ENCODE measurements at regions not wholly inside any gene's neighbourhood (a gene's known extent, or its start where the extent isn't known, plus 50 kb on each side); places are given as distances from the start of the nearest gene placed in this dataset.

DNA sequence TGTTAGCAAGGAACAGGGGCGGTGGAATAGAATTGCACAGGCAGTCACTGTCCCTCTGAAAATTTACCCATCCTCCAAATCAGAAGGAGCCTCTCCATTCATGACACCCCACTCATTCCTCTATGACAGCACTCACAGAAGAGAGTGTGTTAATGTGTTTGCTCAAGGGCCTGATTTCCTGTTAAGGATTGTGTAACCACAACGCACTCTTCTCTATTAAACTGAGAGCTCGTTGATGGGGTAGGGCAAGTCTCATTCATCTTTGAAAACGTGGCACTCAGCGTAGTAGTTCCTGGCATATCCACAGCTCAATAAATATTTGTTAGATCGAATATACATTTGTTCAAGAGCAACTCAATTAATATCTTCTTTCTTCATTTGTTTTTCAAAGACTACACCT, 106.4 kb downstream of the VAPA start:
- no peak overlapping the region for H3K4me3 Mint-ChIP-seq
- H3K4me1 Mint-ChIP-seq = peaks cover 47% of the 10 kb centered on the region
- peaks cover 4% of the 10 kb centered on the region for H3K9me3 Mint-ChIP-seq
- H3K27ac Mint-ChIP-seq = peak overlapping the region; percentile 1
- no peaks in the 10 kb centered on the region for H3K27me3 Mint-ChIP-seq (ENCODE audit: low read depth)
- TF ChIP-seq, protein P1, sequence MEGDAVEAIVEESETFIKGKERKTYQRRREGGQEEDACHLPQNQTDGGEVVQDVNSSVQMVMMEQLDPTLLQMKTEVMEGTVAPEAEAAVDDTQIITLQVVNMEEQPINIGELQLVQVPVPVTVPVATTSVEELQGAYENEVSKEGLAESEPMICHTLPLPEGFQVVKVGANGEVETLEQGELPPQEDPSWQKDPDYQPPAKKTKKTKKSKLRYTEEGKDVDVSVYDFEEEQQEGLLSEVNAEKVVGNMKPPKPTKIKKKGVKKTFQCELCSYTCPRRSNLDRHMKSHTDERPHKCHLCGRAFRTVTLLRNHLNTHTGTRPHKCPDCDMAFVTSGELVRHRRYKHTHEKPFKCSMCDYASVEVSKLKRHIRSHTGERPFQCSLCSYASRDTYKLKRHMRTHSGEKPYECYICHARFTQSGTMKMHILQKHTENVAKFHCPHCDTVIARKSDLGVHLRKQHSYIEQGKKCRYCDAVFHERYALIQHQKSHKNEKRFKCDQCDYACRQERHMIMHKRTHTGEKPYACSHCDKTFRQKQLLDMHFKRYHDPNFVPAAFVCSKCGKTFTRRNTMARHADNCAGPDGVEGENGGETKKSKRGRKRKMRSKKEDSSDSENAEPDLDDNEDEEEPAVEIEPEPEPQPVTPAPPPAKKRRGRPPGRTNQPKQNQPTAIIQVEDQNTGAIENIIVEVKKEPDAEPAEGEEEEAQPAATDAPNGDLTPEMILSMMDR (IDR thresholded peaks at IDR 0.05; ENCODE audit: unreplicated experiment) = no peak
- no peak for DNase-seq (ENCODE audit: low spot score in 2 of 2, unreplicated experiment in 2 of 2)
- peaks cover 2% of the 10 kb centered on the region for H3K36me3 Mint-ChIP-seq

DNA sequence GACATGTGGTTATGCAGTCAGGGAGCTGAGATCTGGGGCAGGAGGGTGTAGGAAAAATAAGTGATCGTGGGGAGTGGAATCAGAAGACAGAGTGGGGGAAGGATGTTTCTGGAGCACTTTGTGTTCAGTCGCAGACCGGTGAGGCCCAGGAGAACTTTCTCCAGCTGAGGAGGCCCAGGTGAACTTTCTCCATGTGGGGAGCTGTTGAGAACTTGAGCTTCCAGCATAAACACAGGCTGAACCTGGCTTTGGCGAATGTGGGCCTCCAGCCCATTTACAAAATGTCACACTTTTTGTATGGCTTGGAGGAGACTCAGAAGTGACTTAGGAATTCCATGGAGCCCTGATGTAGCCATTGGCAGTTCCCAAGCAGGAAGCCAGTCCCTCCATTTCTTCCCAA, 108.5 kb downstream of the VAPA start:
- peaks cover 2% of the 10 kb centered on the region for H3K36me3 Mint-ChIP-seq
- peaks cover 4% of the 10 kb centered on the region for H3K9me3 Mint-ChIP-seq
- no peak overlapping the region for H3K27ac Mint-ChIP-seq
- no peaks in the 10 kb centered on the region for H3K27me3 Mint-ChIP-seq (ENCODE audit: low read depth)
- DNase-seq (ENCODE audit: low spot score in 2 of 2, unreplicated experiment in 2 of 2) = no peak
- TF ChIP-seq, protein P1 (IDR thresholded peaks at IDR 0.05; ENCODE audit: unreplicated experiment) = no peak
- peaks cover 35% of the 10 kb centered on the region for H3K4me1 Mint-ChIP-seq
- H3K4me3 Mint-ChIP-seq = no peak overlapping the region

DNA sequence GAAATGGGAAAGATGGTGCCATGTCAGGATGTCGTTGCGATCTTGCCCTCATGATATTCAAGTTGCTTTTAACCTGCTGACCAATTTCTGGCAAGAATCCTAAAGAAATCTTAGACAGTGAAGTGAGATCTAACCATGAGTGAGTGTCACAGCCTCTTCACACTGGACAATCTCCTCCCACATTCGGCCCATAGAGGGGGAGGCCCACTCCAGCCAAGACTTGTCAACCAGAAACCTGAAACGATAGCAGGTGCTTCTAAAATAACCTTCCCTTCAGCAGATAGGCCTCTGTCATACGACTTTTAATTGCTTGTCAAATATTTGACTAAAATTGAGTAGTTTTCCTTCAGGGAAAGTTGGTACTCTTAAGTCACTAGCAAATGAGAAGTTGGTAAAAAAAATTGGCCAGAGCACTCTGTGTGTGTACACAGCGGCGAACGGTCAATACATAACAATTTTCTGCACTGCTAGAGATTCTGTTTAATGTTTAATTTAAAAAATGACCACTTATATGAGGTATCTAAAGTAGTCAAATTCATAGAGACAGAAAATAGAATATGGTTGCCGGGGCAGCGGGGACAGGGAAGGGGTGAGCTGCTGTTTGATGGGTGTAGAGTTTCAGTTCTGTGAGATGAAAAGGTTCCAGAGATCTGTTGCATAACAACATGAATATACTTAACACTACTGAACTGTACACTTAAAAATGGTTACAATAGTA, 110.2 kb downstream of the VAPA start:
- H3K9me3 Mint-ChIP-seq = peaks cover 4% of the 10 kb centered on the region
- TF ChIP-seq, protein P1 (IDR thresholded peaks at IDR 0.05; ENCODE audit: unreplicated experiment) = no peak
- H3K4me3 Mint-ChIP-seq = no peak overlapping the region
- no peak for DNase-seq (ENCODE audit: low spot score in 2 of 2, unreplicated experiment in 2 of 2)
- peaks cover 30% of the 10 kb centered on the region for H3K4me1 Mint-ChIP-seq
- peak overlapping the region; percentile 57 for H3K27ac Mint-ChIP-seq
- H3K36me3 Mint-ChIP-seq = peaks cover 2% of the 10 kb centered on the region
- H3K27me3 Mint-ChIP-seq (ENCODE audit: low read depth) = no peaks in the 10 kb centered on the region

DNA sequence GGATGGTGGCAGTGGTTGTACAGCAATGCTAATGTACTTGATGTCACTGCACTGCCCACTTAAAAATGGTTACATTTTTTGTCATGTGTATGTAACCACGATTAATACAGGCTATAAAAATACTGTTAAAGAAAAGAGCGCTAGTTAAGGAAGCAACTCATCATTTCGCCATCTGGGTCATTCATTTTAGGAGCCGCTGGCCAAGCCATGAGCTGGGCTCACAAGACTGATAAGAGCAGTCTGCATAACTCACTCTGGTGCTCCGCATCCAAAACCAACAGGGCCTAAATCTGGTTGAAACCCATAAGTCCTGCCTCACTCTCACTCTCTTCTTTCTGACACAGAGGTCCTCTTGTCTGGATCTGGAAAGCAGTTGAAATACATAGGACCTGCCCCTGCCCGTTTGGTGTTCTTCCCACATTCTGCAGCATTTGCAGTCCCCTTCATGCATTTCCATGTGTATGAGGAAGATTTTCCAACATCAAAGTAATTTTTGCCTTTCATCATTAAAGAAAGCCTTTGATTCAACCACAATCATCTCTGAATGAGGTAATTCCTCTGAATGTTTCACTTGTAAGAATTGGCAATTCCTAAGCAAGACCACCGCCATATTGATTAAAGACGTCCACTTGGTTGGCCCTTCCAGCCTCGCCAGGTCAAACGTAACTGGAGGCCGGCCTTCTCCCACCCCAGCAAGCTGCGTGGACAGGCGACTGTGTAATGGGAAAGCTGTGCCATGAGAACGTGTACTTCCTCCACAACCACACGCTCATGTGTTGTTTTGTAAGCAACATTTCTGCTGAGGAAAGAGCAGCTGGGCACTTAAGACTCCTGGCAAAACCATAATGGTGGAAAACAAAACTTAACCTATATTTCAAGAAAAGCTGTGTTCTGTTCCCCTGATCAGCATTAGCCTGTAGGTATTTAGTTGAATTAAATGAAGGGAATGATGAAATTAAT, 112.2 kb downstream of the VAPA start:
- TF ChIP-seq, protein P1 (IDR thresholded peaks at IDR 0.05; ENCODE audit: unreplicated experiment) = no peak
- Mint-ChIP-seq H3K27me3 (ENCODE audit: low read depth) (no peaks in the 10 kb centered on the region), H3K4me3 (no peak overlapping the region), H3K27ac (peak overlapping the region; percentile 4), H3K36me3 (peaks cover 2% of the 10 kb centered on the region), H3K9me3 (peaks cover 4% of the 10 kb centered on the region), H3K4me1 (peaks cover 36% of the 10 kb centered on the region)
- DNase-seq (ENCODE audit: low spot score in 2 of 2, unreplicated experiment in 2 of 2) = no peak

DNA sequence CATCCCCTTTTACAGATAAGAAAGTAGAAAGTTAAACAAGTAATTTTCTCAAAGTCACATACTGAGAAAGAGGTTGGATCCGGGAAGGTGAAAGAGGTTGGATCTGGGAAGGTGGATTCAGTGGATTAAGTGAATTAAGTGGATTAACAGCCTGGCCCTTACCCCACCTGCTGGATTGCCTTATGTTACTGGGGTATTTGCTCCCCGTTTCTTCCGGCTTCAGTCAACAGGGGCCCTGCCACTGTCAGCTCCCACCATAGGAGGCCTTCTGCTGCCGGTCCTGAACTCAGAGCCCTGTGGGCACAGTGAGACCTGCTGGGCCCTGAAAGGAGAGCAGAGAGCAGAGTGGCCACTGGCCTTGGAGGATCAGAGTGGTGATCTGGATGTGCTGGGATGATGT, 113.2 kb downstream of the VAPA start:
- Mint-ChIP-seq H3K9me3 (peaks cover 3% of the 10 kb centered on the region), H3K4me3 (no peak overlapping the region), H3K27me3 (ENCODE audit: low read depth) (no peaks in the 10 kb centered on the region), H3K27ac (no peak overlapping the region), H3K4me1 (peaks cover 43% of the 10 kb centered on the region), H3K36me3 (peaks cover 2% of the 10 kb centered on the region)
- TF ChIP-seq, protein P1 (IDR thresholded peaks at IDR 0.05; ENCODE audit: unreplicated experiment) = no peak
- DNase-seq (ENCODE audit: low spot score in 2 of 2, unreplicated experiment in 2 of 2) = no peak
